AG04450 (cell line): ENCODE measurements at regions not wholly inside any gene's neighbourhood (a gene's known extent, or its start where the extent isn't known, plus 50 kb on each side); places are given as distances from the start of the nearest gene placed in this dataset.
"Not testable (repeated sequence)": the region's sequence is repeated elsewhere in the genome, so short reads cannot be mapped to it uniquely, and the experiment has no call there.

Experiments
- CTCF ChIA-PET: fragments of 300-600, 350-600 bp; formaldehyde crosslinking; extraction: SDS; loops from one replicate; lab custom pipeline; 2022; ENCODE audit warnings: antibody characterized with exemption, inconsistent platforms; lab: Charles Lee
- POLR2A ChIA-PET: fragments of 350-600 bp; formaldehyde crosslinking; extraction: SDS; loops from one replicate; lab custom pipeline; 2021; ENCODE audit warnings: antibody characterized with exemption, inconsistent platforms; lab: Yijun Ruan, JAX
- DNase-seq: peaks from one replicate; pipeline ENCODE4 v3.0.0-alpha.2; 2011; ENCODE audit warnings: low read depth, low spot score
- H3K27ac ChIP-seq: one replicate; pipeline ENCODE4 v1.5.1; 2012; ENCODE audit warnings: low read depth, low read length, control low read depth
- H3K27me3 ChIP-seq: one replicate; pipeline ENCODE4 v1.6.0; 2012; ENCODE audit warnings: low read length; ENCODE audit not compliant: control insufficient read depth, insufficient read depth
- H3K4me3 ChIP-seq: 2 replicates; pipeline ENCODE4 v1.5.1; 2011; ENCODE audit warnings: mild to moderate bottlenecking, low read depth, low read length, control low read depth
- H3K9me3 ChIP-seq: 2 replicates; pipeline ENCODE4 v1.5.1; 2012; ENCODE audit warnings: low read length; ENCODE audit not compliant: control insufficient read depth, insufficient read depth
- TF ChIP-seq, protein P1 (sequence below): IDR thresholded peaks from 2 replicates; pipeline ENCODE4 v1.5.1; 2011; ENCODE audit warnings: low read depth, low read length, control low read depth, inconsistent platforms

DNA sequence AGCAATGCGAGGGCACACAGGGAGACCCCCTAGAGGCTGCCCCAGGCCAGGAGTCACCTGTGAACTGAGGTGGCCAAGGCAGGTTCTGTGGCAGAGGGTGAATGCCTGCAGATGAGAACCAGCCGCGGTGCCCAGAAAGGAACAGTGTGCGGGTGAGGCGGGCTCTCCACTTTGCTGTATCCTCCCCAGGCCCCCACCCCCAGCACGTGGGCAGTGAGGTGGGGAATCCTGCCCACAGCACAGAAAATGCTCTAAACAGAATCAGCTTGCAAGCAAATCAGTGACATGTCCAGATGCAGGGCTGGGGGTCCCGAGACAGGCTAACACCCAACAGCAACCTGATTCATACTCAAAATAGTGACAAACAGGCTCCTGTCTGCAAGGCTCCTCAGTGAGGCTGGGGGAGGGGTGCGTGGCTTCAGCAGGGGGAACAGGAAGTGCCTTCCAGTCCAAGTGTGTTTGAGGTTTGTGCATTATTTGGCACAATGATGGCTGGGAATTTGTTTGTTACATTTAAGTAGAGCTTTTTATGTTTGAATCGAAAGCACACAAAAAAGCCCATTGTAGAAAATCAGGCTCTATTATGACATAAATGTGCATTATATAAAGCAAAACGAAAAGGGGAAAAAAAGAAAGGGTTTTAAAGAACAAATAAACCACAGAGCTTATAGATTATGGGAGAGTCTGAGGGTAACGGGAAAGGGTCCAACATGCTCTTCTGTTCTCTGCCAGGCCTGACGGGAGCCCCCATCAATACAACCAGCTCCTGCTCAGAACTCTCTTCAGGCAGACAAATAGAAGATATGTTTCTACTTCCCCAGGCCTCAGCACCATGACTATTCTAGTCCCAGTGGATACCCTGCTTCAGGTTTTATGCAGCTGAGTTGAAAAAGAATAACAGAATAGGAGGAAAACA, 201.3 kb downstream of the HSD17B3 start:
- ChIA-PET POLR2A (no interaction called here), CTCF (no interaction called here)
- Histone ChIP-seq H3K27ac (no peak overlapping the region), H3K4me3 (no peak overlapping the region), H3K27me3 (peaks cover 17% of the 10 kb centered on the region), H3K9me3 (no peaks in the 10 kb centered on the region)
- DNase-seq, result no peak
- TF ChIP-seq, protein P1, sequence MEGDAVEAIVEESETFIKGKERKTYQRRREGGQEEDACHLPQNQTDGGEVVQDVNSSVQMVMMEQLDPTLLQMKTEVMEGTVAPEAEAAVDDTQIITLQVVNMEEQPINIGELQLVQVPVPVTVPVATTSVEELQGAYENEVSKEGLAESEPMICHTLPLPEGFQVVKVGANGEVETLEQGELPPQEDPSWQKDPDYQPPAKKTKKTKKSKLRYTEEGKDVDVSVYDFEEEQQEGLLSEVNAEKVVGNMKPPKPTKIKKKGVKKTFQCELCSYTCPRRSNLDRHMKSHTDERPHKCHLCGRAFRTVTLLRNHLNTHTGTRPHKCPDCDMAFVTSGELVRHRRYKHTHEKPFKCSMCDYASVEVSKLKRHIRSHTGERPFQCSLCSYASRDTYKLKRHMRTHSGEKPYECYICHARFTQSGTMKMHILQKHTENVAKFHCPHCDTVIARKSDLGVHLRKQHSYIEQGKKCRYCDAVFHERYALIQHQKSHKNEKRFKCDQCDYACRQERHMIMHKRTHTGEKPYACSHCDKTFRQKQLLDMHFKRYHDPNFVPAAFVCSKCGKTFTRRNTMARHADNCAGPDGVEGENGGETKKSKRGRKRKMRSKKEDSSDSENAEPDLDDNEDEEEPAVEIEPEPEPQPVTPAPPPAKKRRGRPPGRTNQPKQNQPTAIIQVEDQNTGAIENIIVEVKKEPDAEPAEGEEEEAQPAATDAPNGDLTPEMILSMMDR, result no peak

- H3K27me3 ChIP-seq, result peaks cover 24% of the 10 kb centered on the region
- CTCF ChIA-PET, H3K9me3 ChIP-seq, H3K27ac ChIP-seq, DNase-seq, H3K4me3 ChIP-seq, POLR2A ChIA-PET: not testable (repeated sequence)
These were observed 211.3 kb downstream of the HSD17B3 start for GRCh38 chr9:96090630-96091029.

GRCh38 chr9:96089452-96090085, 212.4 kb downstream of the HSD17B3 start:
- TF ChIP-seq, protein P1, result no peak
- no peak for DNase-seq
- Histone ChIP-seq H3K9me3 (no peaks in the 10 kb centered on the region), H3K4me3 (no peak overlapping the region), H3K27ac (no peak overlapping the region), H3K27me3 (peaks cover 27% of the 10 kb centered on the region)
- ChIA-PET CTCF (interaction anchor here (0.7 kb wide), 1 partner anchor 27 kb away, joined by 4 read pairs; no protein-coding TSS in a partner anchor), POLR2A (no interaction called here)

DNA sequence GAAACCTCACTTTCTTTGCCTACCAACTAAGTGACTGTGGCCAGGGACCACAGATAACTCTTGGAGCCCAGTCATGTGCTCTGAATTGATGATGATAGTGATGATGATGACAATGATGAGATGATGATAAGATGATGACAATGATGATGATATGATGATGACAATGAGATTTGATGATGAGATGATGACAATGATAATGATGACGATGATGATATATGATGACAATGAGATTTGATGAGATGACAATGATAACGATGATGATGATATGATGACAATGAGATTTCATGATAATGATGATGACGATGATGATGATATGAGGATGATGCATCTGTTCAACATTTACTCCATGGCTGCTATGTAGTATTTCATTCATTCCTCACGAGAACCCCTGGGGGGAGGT, 213.0 kb downstream of the ERCC6L2 start:
- no peak for DNase-seq
- TF ChIP-seq, protein P1, result no peak
- Histone ChIP-seq H3K27ac (no peak overlapping the region), H3K9me3 (no peaks in the 10 kb centered on the region), H3K27me3 (peaks cover 27% of the 10 kb centered on the region), H3K4me3 (no peak overlapping the region)
- CTCF ChIA-PET, result no interaction called here
- POLR2A ChIA-PET, result no interaction called here

- DNase-seq, result no peak
- TF ChIP-seq, protein P1, result no peak
- ChIA-PET CTCF (no interaction called here), POLR2A (no interaction called here)
- Histone ChIP-seq H3K27ac (no peak overlapping the region), H3K9me3 (no peaks in the 10 kb centered on the region), H3K4me3 (no peak overlapping the region), H3K27me3 (peaks cover 30% of the 10 kb centered on the region)
These were observed 212.3 kb downstream of the ERCC6L2 start for GRCh38 chr9:96087669-96088299.
